GM23338 (cell line): ENCODE measurements at regions not wholly inside any gene's neighbourhood (a gene's known extent, or its start where the extent isn't known, plus 50 kb on each side); places are given as distances from the start of the nearest gene placed in this dataset.

ENCODE experiments used
- ATAC-seq: fragments of 200-7000 bp; cut with Tn5 transposase; 3 replicates; pipeline ENCODE4 v1.9.1; 2020
- DNase-seq: peaks from one replicate; pipeline ENCODE4 v3.0.0-alpha.2; 2015; ENCODE audit warnings: low spot score
- H2AFZ ChIP-seq: fragments of 200-600 bp; sonication (generic); 2 replicates; pipeline ENCODE4 v1.8.0; 2016; ENCODE audit warnings: antibody characterized with exemption, mild to moderate bottlenecking, moderate library complexity
- H3F3A ChIP-seq: fragments of 200-600 bp; sonication (generic); replicated peaks from 2 replicates; pipeline ENCODE4 v1.8.0; 2017; ENCODE audit warnings: antibody characterized with exemption, mixed run types, low read depth
- H3K27ac ChIP-seq: fragments of 200-600 bp; sonication (generic); 2 replicates; pipeline ENCODE4 v1.6.1; 2016; ENCODE audit warnings: low read depth
- H3K27me3 ChIP-seq: fragments of 200-600 bp; sonication (generic); 2 replicates; pipeline ENCODE4 v1.8.0; 2016; ENCODE audit warnings: mild to moderate bottlenecking, mixed run types, moderate library complexity; ENCODE audit not compliant: insufficient read depth
- H3K36me3 ChIP-seq: fragments of 200-600 bp; sonication (generic); 2 replicates; pipeline ENCODE4 v1.8.0; 2016; ENCODE audit warnings: mild to moderate bottlenecking; ENCODE audit not compliant: insufficient read depth
- H3K4me1 ChIP-seq: fragments of 200-600 bp; sonication (generic); 2 replicates; pipeline ENCODE4 v1.8.0; 2016; ENCODE audit warnings: mild to moderate bottlenecking, moderate library complexity; ENCODE audit not compliant: insufficient read depth
- H3K4me2 ChIP-seq: fragments of 200-600 bp; sonication (generic); 2 replicates; pipeline ENCODE4 v1.7.1; 2017; ENCODE audit warnings: mixed run types
- H3K4me3 ChIP-seq: fragments of 200-600 bp; sonication (generic); 2 replicates; pipeline ENCODE4 v1.6.1; 2016; ENCODE audit warnings: mixed run types
- H3K79me2 ChIP-seq: fragments of 200-600 bp; sonication (generic); replicated peaks from 2 replicates; pipeline ENCODE4 v1.8.0; 2017; ENCODE audit warnings: mild to moderate bottlenecking; ENCODE audit not compliant: insufficient read depth
- H3K9me2 ChIP-seq: fragments of 200-600 bp; sonication (generic); 2 replicates; pipeline ENCODE4 v1.8.0; 2017; ENCODE audit not compliant: insufficient read depth
- H4K20me1 ChIP-seq: fragments of 200-600 bp; sonication (generic); replicated peaks from 2 replicates; pipeline ENCODE4 v1.8.0; 2017; ENCODE audit warnings: mild to moderate bottlenecking; ENCODE audit not compliant: insufficient read depth
- H3K27ac Mint-ChIP-seq: 2 replicates; pipeline ENCODE4 v1.8.0; 2020; ENCODE audit warnings: inconsistent platforms, mild to moderate bottlenecking, moderate library complexity, mixed read lengths
- H3K27me3 Mint-ChIP-seq: 3 replicates; pipeline ENCODE4 v1.8.0; 2022; ENCODE audit warnings: low read depth, mild to moderate bottlenecking, moderate library complexity, mixed read lengths, inconsistent platforms; ENCODE audit not compliant: insufficient read depth, poor library complexity
- H3K36me3 Mint-ChIP-seq: 3 replicates; pipeline ENCODE4 v1.8.0; 2021; ENCODE audit warnings: low read depth, mild to moderate bottlenecking, inconsistent platforms, moderate library complexity, mixed read lengths
- H3K4me1 Mint-ChIP-seq: 3 replicates; pipeline ENCODE4 v1.8.0; 2020; ENCODE audit warnings: mild to moderate bottlenecking, inconsistent platforms, mixed read lengths
- H3K4me3 Mint-ChIP-seq: 3 replicates; pipeline ENCODE4 v1.8.0; 2021; ENCODE audit warnings: moderate library complexity, mild to moderate bottlenecking, inconsistent platforms, mixed read lengths
- H3K9me3 Mint-ChIP-seq: 3 replicates; pipeline ENCODE4 v1.8.0; 2020; ENCODE audit warnings: moderate library complexity, mild to moderate bottlenecking, inconsistent platforms, mixed read lengths
- CREB1 ChIP-seq: fragments of 250-450 bp; sonication (Bioruptor Pico); IDR thresholded peaks from 2 replicates; pipeline ENCODE4 v1.5.0; 2020; ENCODE audit warnings: low read depth, mild to moderate bottlenecking, moderate library complexity
- CTCF ChIP-seq, 2 experiments: fragments of 200-600 bp in 1 of 2; sonication (generic) in 1 of 2; conservative IDR thresholded peaks; 2 replicates each; pipeline versions ENCODE4 v1.5.1 to v1.6.1; 2016 to 2017; ENCODE audit warnings: antibody characterized with exemption in 2 of 2, low read depth in 2 of 2, mild to moderate bottlenecking in 2 of 2, moderate library complexity in 1 of 2
- ETS1 ChIP-seq: IDR thresholded peaks from 2 replicates; pipeline ENCODE4 v1.6.1; 2016; ENCODE audit warnings: antibody characterized with exemption
- EZH2 ChIP-seq: fragments of 200-600 bp; sonication (generic); IDR thresholded peaks from one replicate; pipeline ENCODE4 v1.8.0; 2017; ENCODE audit warnings: antibody characterized with exemption, mild to moderate bottlenecking, low read depth; ENCODE audit not compliant: unreplicated experiment
- EZH2phosphoT487 ChIP-seq: fragments of 200-600 bp; sonication (generic); IDR thresholded peaks from one replicate; pipeline ENCODE4 v1.8.1; 2018; ENCODE audit warnings: antibody characterized with exemption; ENCODE audit not compliant: unreplicated experiment
- JUNB ChIP-seq: IDR thresholded peaks from one replicate; pipeline ENCODE4 v1.6.1; 2016; ENCODE audit warnings: antibody characterized with exemption; ENCODE audit not compliant: unreplicated experiment
- NANOG ChIP-seq: IDR thresholded peaks from 2 replicates; pipeline ENCODE4 v1.6.1; 2016; ENCODE audit warnings: antibody characterized with exemption, borderline replicate concordance
- POLR2AphosphoS5 ChIP-seq: IDR thresholded peaks from 2 replicates; pipeline ENCODE4 v1.6.1; 2016; ENCODE audit warnings: antibody characterized with exemption, low read depth
- STAT1 ChIP-seq: IDR thresholded peaks from one replicate; pipeline ENCODE4 v1.6.1; 2016; ENCODE audit warnings: antibody characterized with exemption; ENCODE audit not compliant: unreplicated experiment
- ZNF114 ChIP-seq: fragments of 250-450 bp; sonication (Bioruptor Pico); IDR thresholded peaks from 2 replicates; pipeline ENCODE4 v1.5.0; 2020; ENCODE audit warnings: mild to moderate bottlenecking, moderate library complexity
- ZNF331 ChIP-seq: fragments of 250-450 bp; sonication (Bioruptor Pico); IDR thresholded peaks from 2 replicates; pipeline ENCODE4 v1.5.0; 2020; ENCODE audit warnings: low read depth, mild to moderate bottlenecking, moderate library complexity
- ZNF462 ChIP-seq: fragments of 250-450 bp; sonication (Bioruptor Pico); IDR thresholded peaks from 2 replicates; pipeline ENCODE4 v1.5.0; 2020; ENCODE audit warnings: mild to moderate bottlenecking, moderate library complexity
- TF ChIP-seq, protein P1 (sequence below): IDR thresholded peaks from one replicate; pipeline ENCODE4 v1.6.1; 2018; ENCODE audit warnings: antibody characterized with exemption; ENCODE audit not compliant: unreplicated experiment

DNA sequence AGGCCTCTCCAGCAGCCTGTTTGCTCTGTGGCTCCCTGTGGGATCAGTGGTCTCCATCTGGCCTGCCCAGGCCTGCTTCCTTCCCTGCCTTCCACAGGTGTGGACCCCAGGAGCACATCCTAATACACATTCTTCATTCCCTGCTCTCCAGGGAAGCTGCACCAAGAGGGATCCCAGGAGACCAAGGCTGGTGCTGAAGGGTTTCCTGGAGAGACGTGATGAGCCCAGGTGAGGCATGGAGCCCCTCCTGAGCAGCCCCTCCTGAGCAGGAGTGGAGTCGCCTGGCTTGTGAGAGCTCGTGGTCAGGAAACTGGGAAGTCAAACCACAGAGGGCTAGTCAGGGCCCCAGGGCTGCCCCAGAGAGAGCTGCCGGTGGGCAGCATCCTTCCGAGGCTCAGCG is 561.4 kb downstream of the MATN1 start:
- ATAC-seq: no peak; the same call in 2 of the 3 replicates
- Histone ChIP-seq H3K4me2 (no peak overlapping the region), H3K4me3 (no peak overlapping the region), H3K36me3 (no peaks in the 10 kb centered on the region), H3K9me2 (no peaks in the 10 kb centered on the region), H3K27ac (no peak overlapping the region), H3K4me1 (peaks cover 7% of the 10 kb centered on the region), H4K20me1 (no peaks in the 10 kb centered on the region), H2AFZ (no peak overlapping the region), H3K79me2 (no peaks in the 10 kb centered on the region), H3K27me3 (no peaks in the 10 kb centered on the region), H3F3A (no peaks in the 10 kb centered on the region)
- TF ChIP-seq EZH2phosphoT487: no peak
- no peak for TF ChIP-seq STAT1
- no peak for TF ChIP-seq ZNF114
- TF ChIP-seq CREB1 (CRISPR knock-in tag): no peak
- TF ChIP-seq, protein P1, sequence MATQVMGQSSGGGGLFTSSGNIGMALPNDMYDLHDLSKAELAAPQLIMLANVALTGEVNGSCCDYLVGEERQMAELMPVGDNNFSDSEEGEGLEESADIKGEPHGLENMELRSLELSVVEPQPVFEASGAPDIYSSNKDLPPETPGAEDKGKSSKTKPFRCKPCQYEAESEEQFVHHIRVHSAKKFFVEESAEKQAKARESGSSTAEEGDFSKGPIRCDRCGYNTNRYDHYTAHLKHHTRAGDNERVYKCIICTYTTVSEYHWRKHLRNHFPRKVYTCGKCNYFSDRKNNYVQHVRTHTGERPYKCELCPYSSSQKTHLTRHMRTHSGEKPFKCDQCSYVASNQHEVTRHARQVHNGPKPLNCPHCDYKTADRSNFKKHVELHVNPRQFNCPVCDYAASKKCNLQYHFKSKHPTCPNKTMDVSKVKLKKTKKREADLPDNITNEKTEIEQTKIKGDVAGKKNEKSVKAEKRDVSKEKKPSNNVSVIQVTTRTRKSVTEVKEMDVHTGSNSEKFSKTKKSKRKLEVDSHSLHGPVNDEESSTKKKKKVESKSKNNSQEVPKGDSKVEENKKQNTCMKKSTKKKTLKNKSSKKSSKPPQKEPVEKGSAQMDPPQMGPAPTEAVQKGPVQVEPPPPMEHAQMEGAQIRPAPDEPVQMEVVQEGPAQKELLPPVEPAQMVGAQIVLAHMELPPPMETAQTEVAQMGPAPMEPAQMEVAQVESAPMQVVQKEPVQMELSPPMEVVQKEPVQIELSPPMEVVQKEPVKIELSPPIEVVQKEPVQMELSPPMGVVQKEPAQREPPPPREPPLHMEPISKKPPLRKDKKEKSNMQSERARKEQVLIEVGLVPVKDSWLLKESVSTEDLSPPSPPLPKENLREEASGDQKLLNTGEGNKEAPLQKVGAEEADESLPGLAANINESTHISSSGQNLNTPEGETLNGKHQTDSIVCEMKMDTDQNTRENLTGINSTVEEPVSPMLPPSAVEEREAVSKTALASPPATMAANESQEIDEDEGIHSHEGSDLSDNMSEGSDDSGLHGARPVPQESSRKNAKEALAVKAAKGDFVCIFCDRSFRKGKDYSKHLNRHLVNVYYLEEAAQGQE: no peak
- TF ChIP-seq NANOG: no peak
- TF ChIP-seq JUNB: no peak
- TF ChIP-seq CTCF (conservative IDR thresholded peaks at IDR 0.05; ENCODE audit: low read depth in 2 of 2): no peak
- no peak for TF ChIP-seq ZNF331
- TF ChIP-seq ZNF462 (CRISPR knock-in tag): no peak
- TF ChIP-seq EZH2: no peak
- TF ChIP-seq ETS1: no peak
- no peak for TF ChIP-seq POLR2AphosphoS5
- no peak for DNase-seq
- H3K4me1 Mint-ChIP-seq: peaks cover 16% of the 10 kb centered on the region; the same call in 2 of the 3 replicates
- H3K4me3 Mint-ChIP-seq: no peak overlapping the region
- H3K27me3 Mint-ChIP-seq: peaks cover 6% of the 10 kb centered on the region
- no peaks in the 10 kb centered on the region for H3K9me3 Mint-ChIP-seq
- H3K36me3 Mint-ChIP-seq: no peaks in the 10 kb centered on the region
- H3K27ac Mint-ChIP-seq: no peak overlapping the region
